GM18499 (cell line): ENCODE measurements at regions not wholly inside any gene's neighbourhood (a gene's known extent, or its start where the extent isn't known, plus 50 kb on each side); places are given as distances from the start of the nearest gene placed in this dataset.
"Not testable (repeated sequence)": the region's sequence is repeated elsewhere in the genome, so short reads cannot be mapped to it uniquely, and the experiment has no call there.

Experiments used
- ATAC-seq: cut with Tn5 transposase; IDR thresholded peaks from one replicate; pipeline ENCODE4 v1.9.1; 2021; ENCODE audit warnings: moderate number of reproducible peaks; ENCODE audit not compliant: insufficient read depth, unreplicated experiment

DNA sequence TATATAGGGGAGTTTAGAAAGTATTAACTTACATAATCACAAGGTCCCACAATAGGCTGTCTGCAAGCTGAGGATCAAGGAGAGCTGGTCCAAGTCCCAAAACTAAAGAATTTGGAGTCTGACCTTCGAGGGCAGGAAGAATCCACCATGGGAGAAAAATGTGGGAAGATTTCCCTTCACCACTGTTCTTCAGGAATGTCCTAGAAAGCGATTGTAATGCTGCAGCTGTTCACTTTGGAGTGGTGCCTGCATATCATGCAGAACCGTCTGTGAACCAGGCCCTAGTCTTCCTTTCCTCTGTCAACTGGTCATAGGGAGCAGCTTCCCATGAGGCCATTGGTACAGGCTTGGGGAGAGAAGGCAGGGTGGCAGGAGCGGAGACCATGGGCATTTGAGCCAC is 497.9 kb upstream of the ARPP21 start:
- ATAC-seq = no peak

DNA sequence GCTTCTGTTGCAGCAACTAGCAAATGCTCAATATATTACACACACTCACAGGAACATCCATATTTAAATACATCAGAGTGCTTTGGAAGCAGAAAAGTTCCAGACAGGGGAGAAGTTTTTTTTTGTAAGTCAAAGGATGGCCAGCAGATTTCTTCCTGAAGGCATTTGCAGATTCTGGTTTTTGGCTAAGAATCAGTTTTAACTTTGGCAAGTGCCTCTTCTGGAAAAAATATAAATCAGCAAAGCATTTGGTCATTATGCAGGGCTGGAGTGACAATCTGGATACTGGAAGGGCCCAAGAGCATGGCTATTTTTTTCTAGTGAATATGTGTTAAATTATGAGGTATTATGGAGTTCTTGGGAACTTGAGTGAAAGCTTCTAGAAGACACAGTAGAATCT is 495.3 kb upstream of the ARPP21 start:
- ATAC-seq = no peak

DNA sequence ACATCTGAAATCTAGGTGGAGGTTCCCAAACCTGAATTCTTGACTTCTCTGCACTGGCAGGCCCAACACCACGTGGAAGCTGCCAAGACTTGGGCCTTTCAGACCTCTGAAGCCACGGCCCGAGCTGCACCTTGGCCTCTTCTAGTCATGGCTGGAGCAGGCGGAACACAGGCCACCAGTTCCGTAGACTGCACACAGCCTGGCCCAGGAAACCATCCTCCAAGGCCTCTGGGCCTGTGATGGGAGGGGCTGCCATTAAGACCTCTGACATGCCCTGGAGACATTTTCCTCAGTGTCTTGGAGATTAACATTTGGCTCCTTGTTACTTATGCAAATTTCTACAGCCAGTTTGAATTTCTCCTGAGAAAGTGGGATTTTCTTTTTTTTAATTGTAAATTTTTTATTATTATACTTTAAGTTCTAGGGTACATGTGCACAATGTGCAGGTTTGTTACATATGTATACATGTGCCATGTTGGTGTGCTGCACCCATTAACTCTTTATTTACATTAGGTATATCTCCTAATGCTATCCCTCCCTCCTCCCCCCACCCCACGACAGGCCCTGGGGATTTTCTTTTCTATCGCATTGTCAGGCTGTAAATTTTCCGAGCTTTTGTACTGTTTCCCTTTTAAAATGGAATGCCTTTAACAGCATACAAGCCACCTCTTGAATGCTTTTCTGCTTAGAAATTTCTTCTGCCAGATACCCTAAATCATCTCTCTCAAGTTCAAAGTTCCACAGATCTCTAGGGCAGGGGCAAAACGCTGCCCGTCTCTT is 492.9 kb upstream of the ARPP21 start:
- not testable (repeated sequence) for ATAC-seq

DNA sequence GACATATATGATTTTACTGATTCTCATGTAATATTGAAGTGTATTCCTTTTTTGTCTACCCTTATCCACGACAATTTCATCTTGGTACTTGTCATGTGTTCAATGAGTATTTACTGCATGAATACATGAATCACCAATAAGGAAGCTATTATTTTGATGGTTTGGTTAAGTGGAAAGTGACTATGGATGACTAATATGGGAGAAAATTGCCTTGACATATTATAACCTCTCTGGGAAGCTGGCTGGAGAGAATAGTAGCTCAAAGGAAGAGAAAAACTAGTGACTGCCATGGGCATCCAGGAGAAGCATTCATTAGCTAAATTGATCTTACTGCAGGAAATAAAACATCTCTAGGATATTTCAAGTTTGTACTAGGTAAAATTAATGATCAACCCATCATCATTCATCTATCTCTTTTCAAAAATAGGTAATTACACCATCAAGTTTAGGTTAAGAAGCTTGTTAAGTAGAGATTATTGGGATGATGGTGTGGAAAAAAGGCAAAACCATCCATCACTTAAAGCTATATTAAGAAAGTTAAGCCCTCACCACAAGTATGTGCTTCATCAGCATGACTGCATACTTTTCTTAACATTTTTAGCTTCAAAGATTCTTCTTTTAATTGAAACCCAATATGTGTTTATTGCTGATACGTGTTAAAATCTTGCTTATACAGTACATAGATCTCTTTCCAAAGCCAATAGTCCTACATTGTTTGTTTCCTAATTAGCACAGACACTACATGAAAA is 455.2 kb upstream of the ARPP21 start:
- ATAC-seq = no peak

DNA sequence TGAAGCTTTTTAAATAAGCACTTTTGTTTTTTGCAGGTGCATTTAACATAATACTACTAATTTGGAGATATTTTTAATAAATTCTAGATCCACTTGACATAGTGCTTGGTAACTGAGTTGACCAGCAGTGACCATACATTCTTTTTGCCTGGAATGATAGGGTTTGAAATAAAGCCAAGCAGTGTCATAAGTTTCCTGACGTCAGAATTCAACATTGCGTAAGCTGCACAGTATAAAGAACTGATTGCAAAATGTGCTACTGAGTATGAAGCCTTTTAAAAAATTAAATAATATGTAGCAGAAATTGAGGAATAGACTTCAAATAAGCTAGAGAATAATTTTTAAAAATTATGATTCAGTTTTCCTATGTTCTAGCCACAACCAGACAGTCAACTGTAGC is 454.6 kb upstream of the ARPP21 start:
- ATAC-seq = no peak

DNA sequence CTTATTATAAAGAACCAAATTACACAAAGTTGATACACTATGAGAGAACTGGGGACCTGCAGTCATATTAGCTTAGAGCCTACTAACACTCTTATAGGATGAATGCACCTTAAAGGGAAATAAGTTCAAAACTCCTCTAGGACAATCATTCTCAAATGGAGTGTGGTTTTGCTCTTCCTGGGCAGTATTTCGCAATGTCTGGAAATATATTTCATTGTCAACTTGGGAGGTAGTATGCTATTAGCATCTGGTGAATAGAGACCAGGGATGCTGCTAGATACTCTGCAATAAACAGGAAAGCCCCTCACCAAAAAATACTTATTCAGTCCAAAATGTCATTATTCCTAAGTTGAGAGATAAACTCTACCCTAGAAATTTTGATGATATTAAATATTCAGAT is 451.4 kb upstream of the ARPP21 start:
- ATAC-seq = no peak

DNA sequence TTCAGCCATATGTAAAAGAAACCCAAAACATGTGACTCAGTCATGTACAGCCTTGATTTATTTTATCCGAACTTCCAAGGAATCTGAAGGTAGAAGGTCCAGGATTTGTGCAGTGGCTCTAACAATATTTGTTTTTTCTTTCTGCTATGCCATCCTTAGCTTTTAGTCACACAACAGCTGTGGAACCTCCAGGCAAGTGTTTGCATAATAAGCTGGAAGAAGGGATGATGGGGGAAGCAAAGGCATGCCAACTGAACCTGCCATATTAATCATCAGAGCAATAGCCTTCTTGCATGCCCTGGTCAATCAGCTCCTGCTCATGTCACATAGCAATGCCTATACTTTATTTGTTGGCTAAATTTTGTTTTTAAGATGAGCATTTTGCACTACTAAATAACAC is 444.7 kb upstream of the ARPP21 start:
- no peak for ATAC-seq

DNA sequence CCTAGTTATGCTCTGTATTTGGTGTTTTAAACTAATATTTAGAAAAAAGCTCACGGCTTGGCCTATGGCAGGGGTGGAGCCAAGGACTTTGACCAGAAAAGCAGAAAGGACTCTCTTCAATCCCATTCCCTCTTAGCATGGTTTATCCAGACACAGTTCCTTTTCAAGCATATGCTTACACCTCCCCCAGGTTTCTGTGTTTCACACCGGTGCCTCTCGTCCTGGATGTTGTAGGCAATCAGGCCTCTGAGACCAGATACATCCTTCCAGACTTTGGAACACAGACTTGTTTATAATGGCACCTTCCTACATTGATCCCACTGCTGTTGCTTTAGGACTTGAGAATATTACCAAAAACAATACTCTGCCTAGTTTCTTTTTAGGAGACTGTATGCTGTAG is 440.5 kb upstream of the ARPP21 start:
- ATAC-seq = no peak

DNA sequence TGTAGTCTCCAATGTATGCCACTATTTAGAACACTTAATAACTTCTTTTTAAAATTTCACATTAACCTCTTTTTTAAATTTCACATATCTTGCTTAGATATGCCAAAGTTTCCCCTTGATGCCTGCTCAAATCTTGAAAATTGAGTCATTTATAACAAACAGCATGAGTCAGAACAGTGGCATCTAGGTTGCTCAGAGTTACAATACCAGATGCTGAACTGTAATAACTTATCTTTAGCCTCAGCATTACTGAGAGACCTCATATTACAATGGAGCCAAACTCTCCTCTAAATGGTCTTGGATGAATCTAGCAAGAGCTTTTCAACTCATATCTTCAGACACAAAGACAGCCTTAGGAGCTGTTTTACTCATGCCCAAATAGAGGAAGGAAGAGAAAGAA is 439.3 kb upstream of the ARPP21 start:
- no peak for ATAC-seq

DNA sequence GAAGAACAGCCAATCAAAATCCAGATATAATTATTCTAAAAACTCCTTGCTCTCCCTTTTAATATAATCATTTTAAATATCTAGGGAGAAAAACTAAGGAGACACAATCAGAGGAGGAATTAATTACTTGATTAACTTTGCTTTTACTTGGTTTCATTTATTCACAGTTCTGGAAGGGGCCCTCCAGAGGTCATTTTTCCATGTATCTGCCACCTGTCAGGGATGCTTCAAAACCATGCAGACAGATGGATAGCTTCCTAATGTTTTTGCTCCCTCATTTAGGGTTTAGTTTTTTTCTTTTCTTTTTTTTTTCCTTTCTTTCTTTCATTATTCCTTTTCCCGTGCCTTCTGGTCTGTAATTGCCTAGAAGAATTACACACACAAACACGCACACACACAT is 438.1 kb upstream of the ARPP21 start:
- no peak for ATAC-seq

DNA sequence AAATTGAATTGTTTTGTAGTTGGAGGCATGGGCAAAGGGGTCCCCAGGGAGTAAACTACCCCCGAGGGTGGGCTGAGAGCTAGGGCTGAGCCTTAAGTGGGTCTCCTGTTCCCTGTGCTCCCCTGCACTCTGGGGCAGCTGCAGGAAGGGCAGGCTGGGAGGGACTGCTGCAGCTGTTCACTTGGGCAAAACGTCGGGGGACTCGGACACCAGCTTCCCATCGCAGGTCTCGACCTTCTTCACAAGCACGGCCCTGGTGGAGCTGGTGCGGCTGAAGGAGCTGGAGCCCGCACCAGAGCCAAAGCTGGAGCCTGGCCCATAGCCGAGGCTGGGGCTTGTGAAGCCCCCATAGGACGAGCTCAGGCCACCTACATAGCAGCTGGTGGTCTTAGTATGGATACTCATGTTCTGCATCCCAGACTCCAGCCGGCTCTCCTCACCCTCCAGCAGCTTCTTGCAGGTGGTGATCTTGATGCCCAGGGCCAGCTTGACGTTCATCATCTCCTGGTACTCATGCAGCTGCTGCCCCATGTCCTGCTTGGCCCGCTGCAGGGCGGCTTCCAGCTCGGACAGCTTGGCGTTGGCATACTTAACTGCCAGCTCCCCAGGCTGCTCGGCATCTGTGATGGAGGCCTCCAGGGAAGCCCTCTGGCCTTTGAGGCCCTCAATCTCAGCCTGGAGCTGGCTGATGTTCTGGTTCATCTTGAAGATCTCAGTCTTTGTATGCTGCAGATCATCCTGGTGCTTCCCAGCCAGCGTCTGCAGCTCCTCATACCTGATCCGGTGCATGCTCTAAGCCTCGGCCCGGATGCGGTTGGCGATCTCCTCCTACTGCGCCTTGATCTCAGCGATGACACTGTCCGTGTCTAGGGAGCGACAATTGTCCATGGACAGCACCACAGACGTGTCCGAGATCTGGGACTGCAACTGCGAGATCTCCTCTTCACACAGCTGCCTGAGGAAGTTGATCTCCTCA is 423.5 kb upstream of the ARPP21 start:
- no peak for ATAC-seq

DNA sequence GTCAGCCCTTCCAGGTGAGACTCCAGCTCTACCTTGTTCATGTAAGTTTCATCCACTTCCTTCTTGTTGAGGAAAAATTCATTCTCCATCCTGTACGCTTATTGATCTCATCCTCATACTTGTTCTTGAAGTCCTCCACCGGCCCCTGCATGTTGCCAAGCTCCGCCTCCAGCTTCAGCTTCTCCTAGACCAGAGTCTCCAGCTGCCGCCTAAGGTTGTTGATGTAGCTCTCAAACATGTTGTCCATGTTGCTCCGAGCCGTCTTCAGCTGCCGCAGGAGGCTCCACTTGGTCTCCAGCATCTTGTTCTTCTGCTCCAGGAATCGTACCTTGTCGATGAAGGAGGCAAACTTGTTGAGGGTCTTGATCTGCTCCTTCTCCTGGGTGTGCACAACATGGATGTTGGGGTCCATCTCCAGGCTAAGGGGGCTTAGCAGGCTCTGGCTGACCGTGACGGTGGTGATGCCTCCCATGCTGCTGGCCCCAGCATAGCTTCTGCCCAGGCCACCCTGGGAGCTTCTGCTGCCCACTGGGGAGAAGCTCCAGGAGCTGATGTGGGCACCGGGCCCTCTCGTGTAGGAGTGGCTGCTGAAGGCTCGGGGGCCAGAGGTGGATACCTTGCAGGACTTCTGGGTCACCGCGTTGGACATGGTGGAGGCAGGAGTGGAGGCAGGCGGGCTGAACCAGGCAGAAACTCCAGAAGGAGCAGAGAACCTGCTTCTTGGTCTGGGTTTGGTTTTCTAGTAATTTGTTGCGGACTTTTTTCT is 422.6 kb upstream of the ARPP21 start:
- no peak for ATAC-seq

DNA sequence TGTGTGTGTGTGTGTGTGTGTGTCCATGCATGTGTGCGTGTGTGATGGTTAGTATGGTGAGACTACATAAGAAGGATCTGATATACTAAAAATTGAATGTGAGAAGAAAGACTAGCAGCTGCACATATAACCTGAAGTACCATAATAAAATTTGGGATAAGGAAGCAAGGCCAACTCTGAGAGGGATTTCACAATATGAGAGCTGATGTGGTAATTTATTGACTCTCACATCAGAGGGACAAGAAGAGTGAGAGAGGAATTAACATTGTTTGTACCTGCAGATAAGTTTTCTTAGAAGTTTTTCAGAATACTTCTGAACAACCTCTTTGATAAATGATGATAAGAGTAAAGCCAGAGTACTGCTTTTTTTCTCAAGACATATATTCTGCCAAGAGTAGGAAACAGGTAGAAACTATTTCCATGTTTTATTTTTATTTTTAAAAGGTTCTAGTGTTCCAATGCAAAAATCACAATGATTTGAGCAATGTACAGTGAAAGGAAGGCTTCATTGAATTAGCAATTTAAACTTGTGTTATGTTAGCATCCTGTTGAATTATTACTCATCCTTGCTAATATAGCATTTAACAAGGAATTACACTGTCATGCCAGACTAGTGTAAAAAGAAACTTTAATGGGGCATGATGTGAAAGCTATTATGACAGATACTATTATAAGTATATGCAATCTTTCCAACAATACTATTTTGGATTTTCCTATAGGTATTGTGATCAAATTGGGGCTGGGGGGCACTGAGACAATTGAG is 415.5 kb upstream of the ARPP21 start:
- ATAC-seq = no peak

DNA sequence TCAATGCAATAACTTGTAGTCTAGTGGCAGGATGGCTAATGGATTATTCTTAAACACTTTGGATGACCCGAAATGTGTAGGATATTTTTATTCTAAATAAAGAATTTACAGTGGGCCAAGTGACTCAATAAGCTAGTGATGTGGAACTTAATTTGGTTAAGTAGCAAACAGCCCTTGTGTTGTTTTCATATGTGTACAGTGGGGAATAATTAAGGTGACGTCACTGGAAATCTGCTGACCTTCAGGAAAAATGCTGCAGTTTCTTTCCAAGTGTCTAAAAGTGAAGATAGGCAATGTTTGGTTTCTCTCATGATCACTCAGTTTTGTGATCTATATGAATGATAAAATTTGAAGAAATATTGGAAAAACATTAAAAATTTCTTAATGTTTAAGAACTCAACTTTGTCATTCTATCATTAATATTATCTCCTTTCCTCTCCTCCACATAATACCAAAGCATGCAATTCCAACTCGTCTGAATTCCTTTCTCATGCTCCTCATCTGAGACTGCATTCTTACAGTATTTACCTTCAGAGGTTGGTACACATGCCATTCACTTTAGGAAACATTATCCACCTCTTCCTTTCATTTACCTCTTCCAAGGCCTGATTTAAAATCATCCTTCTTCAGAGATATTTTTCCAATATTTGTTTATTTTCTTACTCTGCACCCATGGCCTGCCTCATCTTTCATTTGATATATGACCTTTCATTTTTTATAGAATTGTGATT is 414.6 kb upstream of the ARPP21 start:
- no peak for ATAC-seq

DNA sequence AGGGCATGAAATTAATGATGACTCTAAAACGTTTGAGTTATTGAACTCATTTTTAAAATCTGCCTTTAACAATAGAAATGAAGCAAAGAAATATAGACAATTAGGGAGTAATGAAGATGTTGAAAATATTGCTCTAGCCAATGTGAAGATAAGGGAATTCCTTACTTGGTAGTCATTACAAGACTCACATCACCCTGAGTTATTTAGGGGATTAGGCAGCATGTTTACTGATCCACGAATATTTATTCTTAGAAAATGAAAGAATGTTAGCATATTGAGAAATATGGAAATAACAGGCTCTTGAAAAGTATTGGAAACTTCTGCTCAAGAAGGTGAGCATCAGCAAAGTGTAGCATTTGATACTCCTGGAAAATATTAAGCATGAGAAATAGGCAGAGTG is 398.1 kb upstream of the ARPP21 start:
- no peak for ATAC-seq

DNA sequence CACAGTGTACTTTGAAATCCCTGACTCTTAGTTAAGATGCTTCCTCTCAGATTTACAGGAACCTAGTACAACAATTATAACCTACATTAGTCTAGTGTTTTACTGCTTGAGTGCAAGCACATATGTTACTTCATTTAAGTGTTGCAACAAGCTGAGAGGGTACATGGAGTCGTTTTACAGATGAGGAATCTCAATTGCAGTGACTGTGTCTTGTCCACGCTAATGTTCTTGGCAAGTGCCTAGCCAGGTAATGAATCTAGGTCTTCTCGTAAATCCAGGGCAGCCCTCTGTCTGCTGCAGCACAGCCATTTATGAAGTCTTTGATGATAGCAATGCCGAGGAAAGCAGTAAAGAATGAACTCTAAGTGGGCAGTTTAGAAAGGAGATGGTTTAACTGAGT is 384.4 kb upstream of the ARPP21 start:
- no peak for ATAC-seq

DNA sequence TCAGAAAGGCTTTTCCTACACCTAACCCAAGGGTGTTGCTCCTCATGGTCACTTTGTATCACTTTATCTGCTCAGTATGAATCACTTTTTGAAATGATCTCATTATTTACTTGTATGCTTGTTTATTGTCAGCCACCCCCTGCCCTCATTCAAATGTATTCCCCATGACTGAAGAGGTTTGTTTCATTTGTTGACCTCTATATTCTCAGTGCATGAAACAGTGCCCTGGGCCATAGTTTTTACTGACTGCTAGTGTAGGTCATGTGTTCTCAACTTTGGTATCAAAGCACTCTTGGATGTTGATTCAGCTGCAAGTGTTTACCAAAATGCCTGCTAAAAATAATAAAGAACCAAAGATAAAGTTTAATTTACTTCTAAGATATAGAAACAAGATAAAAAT is 381.7 kb upstream of the ARPP21 start:
- ATAC-seq = no peak

DNA sequence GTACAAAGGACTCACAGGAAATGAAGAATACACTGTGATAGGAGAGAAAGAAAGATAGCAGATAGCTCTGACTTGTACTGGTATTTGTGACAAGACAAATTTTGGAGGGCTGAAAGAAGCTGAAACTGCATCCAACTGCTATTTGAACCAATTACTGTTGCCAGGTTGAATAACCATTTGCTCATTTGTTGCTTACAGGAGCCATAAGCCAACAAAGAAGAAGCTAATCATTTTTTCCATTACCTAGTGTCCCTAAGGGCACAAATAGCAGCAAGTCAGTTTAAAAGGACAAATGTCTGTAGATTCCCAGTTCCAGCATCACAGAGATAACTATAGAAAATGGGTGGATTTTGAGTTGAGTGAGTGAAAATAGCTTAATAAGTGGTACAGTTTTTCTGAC is 376.9 kb upstream of the ARPP21 start:
- ATAC-seq = no peak

DNA sequence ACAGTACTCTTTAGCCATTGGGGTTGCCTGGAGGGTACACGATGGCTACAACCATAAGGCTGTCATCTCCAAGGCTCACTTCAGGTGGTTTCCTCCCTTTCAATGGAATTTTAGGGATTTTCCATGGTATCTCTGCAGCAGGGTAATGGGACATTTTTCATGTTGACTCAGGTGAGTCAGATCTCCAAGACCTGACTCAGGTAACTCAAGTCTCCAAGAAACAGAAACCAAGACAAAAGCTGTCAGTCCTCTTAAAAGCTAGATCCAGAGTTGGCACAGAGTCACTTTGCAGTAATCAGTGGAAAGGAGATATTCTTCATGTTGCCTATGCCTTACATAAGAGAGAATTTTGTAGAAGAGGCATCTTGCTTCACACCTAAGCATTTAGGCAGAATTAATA is 375.8 kb upstream of the ARPP21 start:
- no peak for ATAC-seq
